Caco-2 (cell line): ENCODE measurements at regions not wholly inside any gene's neighbourhood (a gene's known extent, or its start where the extent isn't known, plus 50 kb on each side); places are given as distances from the start of the nearest gene placed in this dataset.

Experiments
- BruUV-seq: library from RNA; stranded (reverse); fragments of 400-500 nt; replicated peaks from 2 replicates; lab custom pipeline; 2021; lab: Mats Ljungman, UMichigan
- CTCF ChIA-PET: fragments of 300-600 bp; sonication (Branson Sonifier 250); formaldehyde crosslinking; loops from one replicate; lab custom pipeline; 2022; ENCODE audit warnings: antibody characterized with exemption; lab: Charles Lee
- POLR2A ChIA-PET: fragments of 300-600 bp; sonication (Branson Sonifier 250); formaldehyde crosslinking; loops from one replicate; lab custom pipeline; 2022; ENCODE audit warnings: antibody characterized with exemption; lab: Charles Lee
- DNase-seq, 2 experiments: peaks; one replicate each; pipeline versions ENCODE4 v3.0.0 to v3.0.0-alpha.2; 2020 to 2022
- H3K27me3 ChIP-seq: replicated peaks from 2 replicates; pipeline ENCODE4 v1.6.0; 2011; ENCODE audit warnings: low read length; ENCODE audit not compliant: control insufficient read depth, insufficient read depth
- H3K36me3 ChIP-seq: 2 replicates; pipeline ENCODE4 v1.5.1; 2011; ENCODE audit warnings: low read length; ENCODE audit not compliant: control insufficient read depth, insufficient read depth
- H3K4me1 ChIP-seq: fragments of 250-450 bp; sonication (Bioruptor Pico); 2 replicates; pipeline ENCODE4 v1.5.1; 2020; ENCODE audit warnings: mild to moderate bottlenecking
- H3K4me3 ChIP-seq: 2 replicates; pipeline ENCODE4 v1.5.1; 2011; ENCODE audit warnings: low read depth, mild to moderate bottlenecking, control low read depth, low read length
- H3K9me3 ChIP-seq: fragments of 250-450 bp; sonication (Bioruptor Pico); 2 replicates; pipeline ENCODE4 v1.5.1; 2020; ENCODE audit warnings: mild to moderate bottlenecking, moderate library complexity
- H3K27ac Mint-ChIP-seq: one replicate; pipeline ENCODE4 v1.8.0; 2022; ENCODE audit warnings: mixed read lengths; ENCODE audit not compliant: unreplicated experiment
- H3K27me3 Mint-ChIP-seq: one replicate; pipeline ENCODE4 v1.8.0; 2022; ENCODE audit warnings: mixed read lengths; ENCODE audit not compliant: insufficient read depth, unreplicated experiment
- H3K36me3 Mint-ChIP-seq: one replicate; pipeline ENCODE4 v1.8.0; 2022; ENCODE audit warnings: mild to moderate bottlenecking, mixed read lengths; ENCODE audit not compliant: insufficient read depth, unreplicated experiment
- H3K4me1 Mint-ChIP-seq: one replicate; pipeline ENCODE4 v1.8.0; 2022; ENCODE audit warnings: low read depth, mixed read lengths; ENCODE audit not compliant: unreplicated experiment
- H3K4me3 Mint-ChIP-seq: one replicate; pipeline ENCODE4 v1.8.0; 2022; ENCODE audit warnings: mild to moderate bottlenecking, moderate library complexity, mixed read lengths; ENCODE audit not compliant: unreplicated experiment
- H3K9me3 Mint-ChIP-seq: one replicate; pipeline ENCODE4 v1.8.0; 2022; ENCODE audit warnings: mixed read lengths; ENCODE audit not compliant: unreplicated experiment
- CTCF ChIP-seq, 2 experiments: fragments of 200-600 bp in 1 of 2; IDR thresholded peaks; 1 replicate in 1 of 2; 2 replicates in 1 of 2; pipeline versions ENCODE4 v1.5.1 to v1.8.0; 2011 to 2022; ENCODE audit warnings: antibody characterized with exemption in 1 of 2, control low read depth in 1 of 2, inconsistent platforms in 1 of 2, low read depth in 1 of 2, low read length in 1 of 2, mild to moderate bottlenecking in 1 of 2, moderate library complexity in 1 of 2; ENCODE audit not compliant: insufficient read depth in 1 of 2, severe bottlenecking in 1 of 2, unreplicated experiment in 1 of 2
- intact Hi-C: fragments of 100-400 bp; cut with micrococcal nuclease; formaldehyde crosslinking; loops from one replicate; pipeline ENCODE4 v1.10.0; 2022; ENCODE audit not compliant: unreplicated experiment

GRCh38 chr13:74346960-74347359, 212.8 kb upstream of the KLF12 start:
- no peaks in the 10 kb centered on the region for H3K4me1 ChIP-seq
- CTCF ChIA-PET = no interaction called here
- H3K9me3 ChIP-seq = no peaks in the 10 kb centered on the region
- no peak for DNase-seq
- BruUV-seq = no TSS peak
- H3K4me3 ChIP-seq = 0 out of 2 replicates have a peak overlapping the region, but pooled peaks have one; percentile 14
- TF ChIP-seq CTCF (IDR thresholded peaks at IDR 0.05; ENCODE audit: insufficient read depth in 1 of 2, low read depth in 1 of 2, low read length in 1 of 2, severe bottlenecking in 1 of 2, unreplicated experiment in 1 of 2) = no peak
- Mint-ChIP-seq H3K36me3 (no peaks in the 10 kb centered on the region), H3K27me3 (peaks cover 24% of the 10 kb centered on the region), H3K27ac (no peak overlapping the region), H3K9me3 (no peaks in the 10 kb centered on the region), H3K4me1 (no peaks in the 10 kb centered on the region), H3K4me3 (no peak overlapping the region)
- no peaks in the 10 kb centered on the region for H3K36me3 ChIP-seq
- H3K27me3 ChIP-seq = no peaks in the 10 kb centered on the region
- POLR2A ChIA-PET = no interaction called here
- intact Hi-C loops = no loop called here

GRCh38 chr13:74338341-74338740, 204.1 kb upstream of the KLF12 start:
- no peak overlapping the region for H3K4me3 Mint-ChIP-seq
- no peaks in the 10 kb centered on the region for H3K4me1 Mint-ChIP-seq
- ChIA-PET CTCF (no interaction called here), POLR2A (no interaction called here)
- no peak overlapping the region for H3K27ac Mint-ChIP-seq
- BruUV-seq = no TSS peak
- H3K4me1 ChIP-seq = no peaks in the 10 kb centered on the region
- H3K36me3 ChIP-seq = no peaks in the 10 kb centered on the region
- intact Hi-C loops = no loop called here
- peaks cover 19% of the 10 kb centered on the region for H3K27me3 Mint-ChIP-seq
- no peaks in the 10 kb centered on the region for H3K9me3 ChIP-seq
- no peak overlapping the region for H3K4me3 ChIP-seq
- no peaks in the 10 kb centered on the region for H3K36me3 Mint-ChIP-seq
- no peaks in the 10 kb centered on the region for H3K27me3 ChIP-seq
- TF ChIP-seq CTCF (IDR thresholded peaks at IDR 0.05; ENCODE audit: insufficient read depth in 1 of 2, low read depth in 1 of 2, low read length in 1 of 2, severe bottlenecking in 1 of 2, unreplicated experiment in 1 of 2) = no peak
- no peaks in the 10 kb centered on the region for H3K9me3 Mint-ChIP-seq
- DNase-seq = no peak

GRCh38 chr13:74336546-74336945, 202.3 kb upstream of the KLF12 start:
- POLR2A ChIA-PET = no interaction called here
- no peaks in the 10 kb centered on the region for H3K4me1 ChIP-seq
- no peaks in the 10 kb centered on the region for H3K4me1 Mint-ChIP-seq
- H3K36me3 ChIP-seq = no peaks in the 10 kb centered on the region
- no peak overlapping the region for H3K4me3 ChIP-seq
- DNase-seq = no peak
- no peak for TF ChIP-seq CTCF (IDR thresholded peaks at IDR 0.05; ENCODE audit: insufficient read depth in 1 of 2, low read depth in 1 of 2, low read length in 1 of 2, severe bottlenecking in 1 of 2, unreplicated experiment in 1 of 2)
- H3K9me3 ChIP-seq = no peaks in the 10 kb centered on the region
- H3K4me3 Mint-ChIP-seq = no peak overlapping the region
- no peaks in the 10 kb centered on the region for H3K27me3 ChIP-seq
- intact Hi-C loops = no loop called here
- CTCF ChIA-PET = no interaction called here
- no TSS peak for BruUV-seq
- no peaks in the 10 kb centered on the region for H3K9me3 Mint-ChIP-seq
- no peaks in the 10 kb centered on the region for H3K36me3 Mint-ChIP-seq
- H3K27ac Mint-ChIP-seq = no peak overlapping the region
- peaks cover 9% of the 10 kb centered on the region for H3K27me3 Mint-ChIP-seq
